AG08396 (cell line): ENCODE measurements at regions not wholly inside any gene's neighbourhood (a gene's known extent, or its start where the extent isn't known, plus 50 kb on each side); places are given as distances from the start of the nearest gene placed in this dataset.
"Not testable (repeated sequence)": the region's sequence is repeated elsewhere in the genome, so short reads cannot be mapped to it uniquely, and the experiment has no call there.

Source experiments
- DNase-seq: peaks from one replicate; pipeline ENCODE4 v3.0.0; 2012; ENCODE audit warnings: low spot score, mixed read lengths

DNA sequence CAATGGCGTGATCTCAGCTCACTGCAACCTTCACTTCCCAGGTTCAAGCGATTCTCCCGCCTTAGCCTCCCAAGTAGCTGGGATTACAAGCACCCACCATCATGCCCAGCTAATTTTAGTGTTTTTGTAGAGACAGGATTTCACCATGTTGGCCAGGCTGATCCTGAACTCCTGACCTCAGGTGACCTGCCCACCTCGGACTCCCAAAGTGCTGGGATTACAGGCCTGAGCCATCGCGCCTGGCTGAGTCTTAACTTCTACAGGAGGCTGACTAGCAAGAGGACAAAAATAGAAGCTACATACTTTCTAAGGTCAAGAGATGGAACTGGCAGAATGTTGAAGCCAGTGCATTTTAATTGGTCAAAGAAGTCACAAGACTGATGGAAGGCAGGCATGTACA lies 2296.2 kb upstream of the RAG2 start:
- DNase-seq = not testable (repeated sequence)

DNA sequence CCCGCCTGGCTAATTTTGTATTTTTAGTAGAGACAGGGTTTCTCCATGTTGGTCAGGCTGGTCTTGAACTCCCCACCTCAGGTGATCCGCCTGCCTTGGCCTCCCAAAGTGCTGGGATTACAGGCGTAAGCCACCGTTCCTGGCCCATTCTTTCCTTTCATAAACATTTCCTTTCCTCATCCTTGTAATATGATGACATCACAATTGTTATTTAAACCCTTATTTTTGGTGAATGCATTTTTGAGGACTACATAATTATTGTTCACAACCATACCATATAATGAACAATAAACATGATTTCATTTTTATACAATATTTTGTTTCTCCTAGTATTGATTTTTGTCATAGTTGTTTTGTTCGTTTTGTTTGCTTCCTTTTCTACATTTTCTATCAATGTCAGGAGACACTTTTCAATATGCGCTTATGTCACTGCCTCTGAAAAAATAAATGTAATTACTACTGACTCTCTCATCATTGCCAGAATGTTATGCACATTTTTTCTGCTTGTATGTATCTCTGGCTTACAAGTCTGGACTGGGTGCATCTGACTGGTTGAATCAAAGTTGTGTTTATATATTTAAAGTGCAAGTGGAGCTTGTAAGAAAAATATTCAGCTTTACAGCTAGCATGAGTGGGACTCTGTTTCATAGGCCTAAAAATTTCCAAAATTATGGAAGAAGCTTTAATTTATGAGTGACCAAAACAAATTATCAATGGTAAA lies 2286.3 kb upstream of the RAG2 start:
- DNase-seq = no peak

DNA sequence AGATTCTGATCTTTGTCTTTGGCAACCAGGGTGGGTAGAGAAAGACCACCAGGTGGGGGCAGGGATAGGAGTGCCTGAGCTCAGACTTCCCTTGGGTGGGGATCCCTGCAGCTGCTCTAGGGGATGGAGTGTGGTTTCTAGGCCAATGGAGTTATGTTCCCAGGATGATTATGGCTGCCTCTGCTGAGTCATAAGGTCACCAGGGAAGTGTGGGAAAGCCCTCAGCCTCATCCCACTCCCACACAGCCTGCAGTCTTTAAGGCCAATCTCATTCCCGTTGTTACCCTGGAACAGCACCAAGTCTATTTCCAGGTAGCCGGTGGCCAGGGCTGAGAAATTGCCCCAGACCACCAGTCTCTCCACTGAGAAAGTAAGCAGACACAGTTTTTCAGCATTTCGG lies 2269.3 kb upstream of the RAG2 start:
- no peak for DNase-seq

DNA sequence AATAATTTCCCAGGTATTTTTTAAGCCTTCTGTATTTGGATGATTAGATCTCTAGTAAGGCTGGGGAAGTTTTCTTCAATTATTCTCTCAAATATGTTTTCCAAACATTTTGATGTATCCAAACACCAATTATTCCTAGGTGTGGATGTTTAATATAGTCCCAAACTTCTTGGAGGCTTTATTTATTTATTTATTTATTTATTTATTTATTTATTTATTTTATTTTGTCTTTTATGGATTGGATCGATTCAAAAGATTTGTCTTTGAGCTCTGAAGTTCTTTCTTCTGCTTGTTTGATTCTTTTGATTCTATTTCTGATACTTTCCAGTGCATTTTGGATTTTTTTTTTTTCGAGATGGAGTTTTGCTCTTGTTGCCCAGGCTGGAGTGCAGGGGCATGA lies 2267.9 kb upstream of the RAG2 start:
- no peak for DNase-seq

DNA sequence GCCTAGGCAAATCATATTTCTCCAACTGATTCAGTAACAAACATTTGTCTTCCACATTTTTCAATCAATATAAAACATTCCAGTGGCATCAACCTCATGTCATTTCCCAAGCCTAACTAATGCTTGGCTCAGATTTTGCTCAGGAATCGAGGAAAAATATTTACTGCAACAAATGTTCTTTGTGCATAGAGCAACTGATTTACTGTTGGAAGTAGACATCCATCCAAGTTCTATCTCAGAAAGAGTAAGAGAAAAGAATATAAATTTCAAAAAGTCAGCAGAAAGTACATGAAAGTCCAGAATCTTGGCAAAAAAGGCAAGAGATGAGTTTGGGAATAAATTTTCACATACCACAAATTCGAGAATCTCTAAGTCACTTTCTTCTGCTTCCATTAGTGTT lies 2245.0 kb upstream of the RAG2 start:
- DNase-seq = no peak

DNA sequence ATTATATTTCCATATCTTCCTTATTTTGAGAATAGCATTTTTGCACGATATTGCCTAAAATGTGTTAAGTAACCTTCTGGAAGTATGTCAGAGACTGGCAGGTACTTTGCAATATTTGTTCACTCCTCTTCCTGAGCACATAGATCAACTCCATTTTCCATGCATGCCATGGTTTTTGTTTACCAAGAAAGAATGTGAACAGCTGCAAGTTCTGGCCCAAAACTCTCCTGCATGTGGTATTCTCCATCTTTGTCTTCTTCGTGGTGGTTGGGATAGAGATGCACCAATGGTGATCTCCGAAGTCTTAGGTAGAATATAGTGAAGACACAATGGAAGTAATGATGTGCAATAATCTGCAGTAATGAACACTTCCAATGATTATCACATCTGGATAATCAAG lies 2241.0 kb upstream of the RAG2 start:
- DNase-seq = no peak

DNA sequence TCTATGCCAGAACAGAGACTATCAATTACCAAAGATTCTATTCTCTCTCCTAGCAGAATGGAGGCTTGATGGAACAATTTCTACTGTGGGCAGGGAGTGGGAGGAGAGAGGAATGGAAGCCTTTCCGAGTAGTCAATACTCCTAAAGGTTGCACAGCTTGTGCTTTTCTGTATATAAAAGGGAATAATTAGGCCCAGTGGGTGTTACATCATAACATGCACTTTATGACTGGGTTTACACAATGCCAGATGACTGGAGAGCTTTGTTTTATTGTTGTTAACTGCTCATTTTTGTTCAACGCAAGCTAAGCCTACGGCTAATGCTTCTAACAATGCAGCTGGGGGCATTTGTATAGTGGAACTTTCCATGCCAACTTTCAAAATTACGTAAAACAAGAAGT lies 2237.9 kb upstream of the RAG2 start:
- no peak for DNase-seq

DNA sequence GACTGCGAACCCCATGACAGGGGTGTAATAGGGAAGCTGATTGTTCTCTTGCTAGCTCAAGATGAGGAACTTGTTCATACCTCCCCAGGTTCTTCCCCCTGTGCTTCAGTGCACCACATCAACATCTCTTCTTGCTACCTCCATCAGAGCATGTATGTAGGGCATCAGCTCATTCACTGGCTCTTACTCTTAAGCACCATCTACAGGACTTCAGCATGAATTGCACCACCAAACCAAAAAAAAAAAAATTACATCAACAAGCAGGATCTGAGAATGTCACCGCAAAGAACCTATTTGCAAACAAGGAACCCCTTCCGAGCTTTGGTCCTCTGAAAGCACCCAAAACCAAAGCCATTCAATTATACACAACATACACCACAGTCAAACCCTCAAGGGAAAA lies 2226.5 kb upstream of the RAG2 start:
- DNase-seq = no peak

DNA sequence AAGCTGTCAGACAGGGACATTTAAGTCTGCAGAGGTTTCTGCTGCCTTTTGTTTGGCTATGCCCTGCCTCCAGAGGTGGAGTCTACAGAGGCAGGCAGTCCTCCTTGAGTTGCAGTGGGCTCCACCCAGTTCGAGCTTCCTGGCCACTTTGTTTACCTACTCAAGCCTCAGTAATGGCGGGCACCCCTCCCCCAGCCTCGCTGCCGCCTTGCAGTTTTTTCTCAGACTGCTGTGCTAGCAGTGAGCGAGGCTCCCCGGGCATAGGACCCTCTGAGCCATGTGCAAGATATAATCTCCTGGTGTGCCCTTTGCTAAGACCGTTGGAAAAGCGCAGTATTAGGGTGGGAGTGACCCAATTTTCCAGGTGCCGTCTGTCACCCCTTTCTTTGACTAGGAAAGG lies 2223.8 kb upstream of the RAG2 start:
- not testable (repeated sequence) for DNase-seq

DNA sequence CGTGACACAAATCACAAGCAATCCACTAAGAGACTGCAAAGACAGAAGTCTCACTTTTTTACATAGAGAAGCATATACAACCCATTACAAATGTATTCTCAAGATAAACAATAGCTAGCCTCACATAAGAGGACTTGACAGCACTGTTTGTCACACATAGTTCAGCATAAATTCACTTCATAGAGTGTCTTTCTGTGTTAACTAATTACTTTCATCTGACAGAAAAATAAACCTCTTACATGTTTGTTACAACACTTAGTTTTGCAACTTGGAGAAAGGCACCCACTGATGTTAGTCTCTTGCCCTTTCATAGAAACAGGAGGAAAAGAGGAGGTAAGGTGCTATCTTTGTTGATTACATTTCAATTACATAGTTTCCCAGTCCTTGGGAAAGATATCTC lies 2221.9 kb upstream of the RAG2 start:
- no peak for DNase-seq

DNA sequence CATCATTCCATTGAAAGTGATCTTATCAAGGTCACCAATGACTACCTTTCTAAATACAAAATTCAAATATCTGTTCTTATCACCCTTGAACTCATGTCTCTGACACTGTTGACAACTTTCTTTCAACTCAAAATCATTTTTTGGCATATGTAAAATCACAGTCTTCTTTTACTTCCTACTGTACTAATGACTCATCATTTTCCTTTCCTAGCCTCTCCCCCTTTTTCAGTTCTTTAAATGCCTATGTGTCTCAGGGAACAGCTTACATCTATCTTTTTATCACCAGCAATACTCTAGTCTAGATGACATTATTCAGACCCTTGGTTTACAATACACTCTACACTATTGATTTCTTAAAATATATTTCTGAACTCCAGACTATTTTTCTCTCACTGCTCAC lies 2220.7 kb upstream of the RAG2 start:
- no peak for DNase-seq

DNA sequence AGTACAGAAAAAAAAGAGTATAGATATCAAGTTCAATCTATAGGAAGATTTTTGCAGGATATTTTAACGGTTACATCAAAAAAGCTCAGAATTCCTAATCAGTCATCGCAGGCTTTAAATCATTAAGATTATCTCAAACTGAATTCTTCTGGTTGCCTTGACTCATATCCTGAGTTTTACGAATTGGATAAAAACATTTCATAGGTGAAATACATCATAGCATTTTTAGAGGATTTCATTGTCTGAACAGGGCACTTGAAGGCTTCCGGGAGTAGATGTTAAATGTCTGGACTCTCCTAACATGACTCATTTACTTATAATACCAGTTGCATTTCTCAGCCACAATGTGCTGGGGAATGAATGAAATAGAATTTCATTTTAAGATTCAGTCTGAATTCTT lies 2216.6 kb upstream of the RAG2 start:
- DNase-seq = no peak

DNA sequence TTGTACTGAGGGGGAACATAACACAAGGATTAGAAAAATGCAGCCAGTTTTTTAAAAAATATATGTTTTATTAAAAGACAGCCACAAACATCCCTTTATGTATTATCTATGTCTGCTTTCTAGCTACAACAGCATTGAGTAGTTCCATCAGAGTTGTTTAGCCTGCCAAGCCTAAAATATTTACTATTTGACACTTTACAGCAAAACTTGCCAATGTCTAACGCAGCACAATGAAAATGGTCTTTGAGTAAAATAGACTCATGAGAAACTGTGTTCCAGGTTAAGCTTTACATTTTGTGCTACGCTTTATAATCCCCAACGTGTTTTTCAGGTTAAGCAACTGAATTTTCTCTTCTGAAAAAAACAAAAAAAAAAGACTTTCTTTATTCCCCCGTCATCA lies 2211.5 kb upstream of the RAG2 start:
- DNase-seq = no peak

DNA sequence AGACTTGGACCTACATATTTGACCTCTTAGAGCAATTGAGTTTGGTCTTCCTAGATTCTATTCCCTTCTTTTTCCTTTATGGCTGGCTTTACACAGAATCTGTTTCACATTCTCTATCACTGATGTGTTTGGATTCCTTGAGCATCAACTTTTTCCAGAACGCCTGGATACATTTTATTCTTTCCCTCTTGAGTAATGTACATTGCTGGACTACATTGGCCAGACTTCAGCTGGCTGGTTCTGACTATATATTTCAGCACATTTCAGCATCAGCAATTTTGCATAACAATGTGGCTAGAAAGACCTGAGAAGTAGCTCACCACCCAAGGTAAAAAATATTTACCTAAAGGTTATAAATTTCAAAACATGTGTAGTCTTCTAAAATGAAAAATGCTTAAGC lies 2198.2 kb upstream of the RAG2 start:
- no peak for DNase-seq

DNA sequence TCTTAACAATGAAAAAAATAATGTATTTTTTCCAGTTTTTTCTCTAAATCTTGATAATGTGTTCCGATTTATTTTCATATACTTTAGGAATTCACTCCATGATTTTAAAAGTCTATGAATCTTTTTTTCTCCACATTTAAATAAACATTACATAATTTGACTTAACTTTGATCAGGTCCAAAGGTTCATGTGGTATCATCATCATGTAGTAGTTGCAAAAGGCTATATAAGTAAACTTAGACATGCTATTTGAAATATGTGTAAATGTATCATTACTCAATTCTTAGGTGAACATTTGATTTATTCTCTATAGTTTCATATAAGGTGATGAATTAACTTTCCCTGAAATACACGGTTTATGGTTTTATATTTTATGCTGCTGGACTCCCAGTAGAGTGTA lies 2197.0 kb upstream of the RAG2 start:
- no peak for DNase-seq

DNA sequence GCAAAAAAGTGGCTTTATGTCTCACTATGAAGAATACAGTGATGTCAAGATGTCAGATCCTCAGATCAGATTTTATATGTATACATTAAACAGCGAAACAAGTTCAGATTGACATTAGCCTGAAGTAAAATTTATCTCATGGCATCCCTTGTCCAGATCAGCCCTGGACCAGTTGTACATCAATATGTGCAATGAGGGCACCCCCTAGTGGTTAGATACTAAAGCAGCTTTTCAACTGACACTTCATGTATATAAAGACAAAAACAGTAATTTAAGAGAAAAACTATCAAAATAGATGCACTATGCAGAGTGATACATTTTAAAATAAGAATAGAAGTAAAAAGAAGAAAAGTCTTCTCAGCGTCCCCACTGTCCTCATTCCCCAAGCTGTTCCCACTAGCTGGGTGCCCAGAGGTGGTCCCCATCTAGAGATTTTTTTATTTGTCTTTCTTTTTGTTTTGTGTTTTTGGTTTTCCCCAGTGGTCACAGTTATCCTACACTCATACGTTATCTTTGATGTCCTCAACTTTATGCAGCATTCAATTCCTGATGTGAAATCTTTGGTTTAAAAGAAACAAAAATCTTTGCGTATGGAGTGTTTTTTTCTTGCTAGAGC lies 2193.4 kb upstream of the RAG2 start:
- DNase-seq = peak; percentile 51

DNA sequence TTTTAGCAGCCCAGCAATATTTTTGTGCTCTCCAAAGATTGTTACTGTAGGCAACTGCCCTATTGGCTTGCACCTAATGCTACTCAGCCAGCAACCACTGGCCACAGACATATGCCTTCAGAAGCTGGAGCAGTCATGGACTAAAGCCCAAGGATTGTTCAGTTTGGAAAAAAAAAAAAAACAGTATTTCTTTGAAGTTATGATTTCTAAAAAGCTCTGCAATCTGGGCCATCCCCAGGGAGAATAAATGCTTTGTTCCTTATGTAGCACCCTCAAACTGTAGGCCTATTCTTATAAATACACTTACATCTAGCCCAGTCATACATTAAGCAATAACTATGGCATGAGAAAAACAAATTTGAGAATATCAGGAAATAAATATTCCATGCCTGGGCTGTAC lies 2190.5 kb upstream of the RAG2 start:
- DNase-seq = no peak

DNA sequence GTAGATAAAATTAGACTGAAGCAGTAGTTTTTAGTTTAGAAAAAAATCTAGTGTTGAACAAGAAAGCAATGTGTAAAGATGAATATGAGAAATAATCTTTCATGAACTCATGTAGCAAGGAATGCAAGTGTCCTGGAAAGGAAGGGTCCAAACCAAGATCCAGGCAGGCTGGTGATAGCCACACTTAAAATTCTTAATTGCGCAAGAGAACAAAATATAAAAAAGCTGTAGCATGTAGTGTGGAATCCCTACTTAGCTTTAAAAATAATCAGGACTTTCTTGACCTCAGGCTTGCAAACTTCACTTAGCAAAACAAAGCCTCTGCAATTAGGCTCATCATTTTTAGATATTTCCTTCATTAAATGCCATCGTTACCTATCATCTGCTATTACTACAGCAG lies 2186.1 kb upstream of the RAG2 start:
- no peak for DNase-seq

DNA sequence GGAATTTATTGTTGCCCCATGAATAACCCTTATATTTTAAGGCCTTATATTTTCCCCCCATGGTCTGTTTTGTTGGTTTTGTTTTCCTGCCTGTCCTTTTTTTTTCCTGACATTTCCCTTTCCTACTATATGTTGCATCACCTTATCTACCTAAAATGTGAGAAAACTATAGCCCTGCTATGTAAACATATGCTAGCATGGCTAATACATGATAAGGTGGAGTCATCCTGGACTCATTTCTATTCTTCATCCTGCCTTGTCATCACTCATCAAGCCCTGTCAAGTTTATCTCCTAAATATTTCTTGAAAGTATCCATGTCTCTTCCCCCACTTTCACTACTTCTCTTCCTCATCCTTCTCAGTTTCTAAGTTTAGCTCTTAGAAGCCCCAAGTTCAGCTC lies 2168.8 kb upstream of the RAG2 start:
- DNase-seq = no peak

DNA sequence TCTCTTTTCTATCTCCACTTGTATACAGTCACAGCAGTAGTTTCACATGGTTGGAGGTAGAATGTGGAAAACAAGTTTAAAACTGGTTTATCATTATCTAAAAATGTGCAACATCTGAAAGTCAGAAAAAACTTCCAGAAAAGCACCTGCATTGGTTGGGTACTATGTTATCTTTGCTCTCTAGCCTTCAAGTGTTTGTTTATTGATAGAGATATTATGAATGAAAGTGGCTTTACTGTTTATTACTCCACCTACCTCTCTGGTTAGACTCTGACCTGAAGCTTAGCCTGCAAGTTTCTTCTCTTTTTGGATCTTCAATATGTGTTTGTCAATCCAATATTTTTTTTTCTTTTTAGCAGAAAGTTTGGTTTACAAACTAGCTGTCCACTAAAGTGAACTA lies 2161.4 kb upstream of the RAG2 start:
- no peak for DNase-seq

DNA sequence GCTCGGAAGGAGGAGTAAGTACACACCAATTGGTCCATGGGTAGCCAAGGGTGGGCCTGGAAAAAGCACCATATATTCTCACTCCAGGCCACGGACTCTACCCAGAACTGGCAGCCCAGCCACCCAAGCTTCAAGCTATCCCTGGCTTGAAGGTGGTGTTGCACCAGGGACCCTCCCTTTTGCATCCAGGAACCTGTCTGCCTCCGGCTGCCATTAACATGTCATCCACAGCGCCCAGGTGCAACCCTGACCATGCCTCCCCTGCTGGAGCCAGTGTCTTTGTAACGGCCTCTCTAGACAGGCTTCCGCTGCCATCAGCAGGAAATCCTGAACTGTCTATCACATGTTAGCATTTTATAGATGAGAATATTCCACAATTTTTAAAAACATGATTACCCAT lies 2158.5 kb upstream of the RAG2 start:
- DNase-seq = no peak

DNA sequence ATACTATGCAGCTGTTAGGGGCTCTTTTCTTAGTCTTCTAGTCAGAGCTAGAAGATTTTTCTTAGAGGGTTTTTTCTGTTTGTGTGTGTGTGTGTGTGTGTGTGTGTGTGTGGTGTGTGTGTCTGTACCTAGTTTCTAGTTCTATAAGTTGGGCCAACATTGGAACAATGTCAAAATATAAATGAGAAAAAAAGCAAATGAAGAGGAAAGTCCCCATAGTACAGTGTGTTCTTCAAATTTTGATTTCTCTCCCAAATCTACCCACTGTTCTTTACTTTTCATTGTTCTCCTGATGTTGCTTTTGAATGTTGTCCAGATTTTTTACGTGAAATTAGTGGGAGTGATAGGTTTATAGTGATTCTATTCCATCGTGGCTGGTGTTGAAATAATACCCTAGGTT lies 2153.4 kb upstream of the RAG2 start:
- no peak for DNase-seq

DNA sequence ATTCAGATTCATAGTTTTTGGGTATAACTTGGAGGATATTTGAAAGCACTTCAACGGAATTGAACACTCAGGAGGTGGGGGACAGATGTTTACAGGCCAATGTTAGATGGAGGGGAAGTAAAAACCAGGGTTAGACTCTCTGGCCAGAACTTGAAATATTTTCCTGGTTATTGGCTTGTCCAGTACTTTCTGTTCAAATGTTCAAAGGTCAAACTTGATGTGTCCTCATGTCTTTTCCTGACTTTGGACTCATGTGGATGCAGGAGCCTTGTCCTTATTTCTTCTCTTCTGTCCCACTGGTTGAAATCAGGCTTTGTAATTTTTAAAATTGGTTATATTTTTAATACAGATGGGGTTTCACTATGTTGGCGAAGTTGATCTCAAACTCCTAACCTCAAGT lies 2148.5 kb upstream of the RAG2 start:
- not testable (repeated sequence) for DNase-seq

DNA sequence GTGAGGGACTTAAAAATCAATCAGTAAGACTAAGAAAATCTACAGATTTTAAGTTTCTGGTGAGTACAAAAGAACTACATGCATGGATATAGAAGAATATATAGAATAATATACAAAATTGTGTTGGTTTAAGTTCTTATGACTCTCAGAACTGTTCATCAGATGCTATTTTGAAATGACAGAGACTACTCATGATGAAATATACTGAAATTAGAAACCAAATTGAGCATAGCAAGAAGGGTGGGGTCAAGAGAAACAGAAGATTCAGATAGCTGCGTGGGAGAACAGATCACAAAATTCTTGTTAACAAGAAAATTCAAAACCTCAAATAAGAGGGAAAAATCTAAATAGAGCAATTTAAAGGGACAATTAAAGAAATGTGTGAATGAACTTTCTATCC lies 2125.3 kb upstream of the RAG2 start:
- DNase-seq = no peak
